Epithelial cell of esophagus (primary cell): ENCODE measurements at regions not wholly inside any gene's neighbourhood (a gene's known extent, or its start where the extent isn't known, plus 50 kb on each side); places are given as distances from the start of the nearest gene placed in this dataset.

Experiments used
- DNase-seq: peaks from one replicate; pipeline ENCODE4 v3.0.0; 2010; ENCODE audit warnings: low read depth
- H3K4me3 ChIP-seq: 2 replicates; pipeline ENCODE4 v1.5.1; 2011; ENCODE audit warnings: mild to moderate bottlenecking, low read length, control low read depth
- TF ChIP-seq, protein P1 (sequence below): IDR thresholded peaks from 2 replicates; pipeline ENCODE4 v1.5.1; 2011; ENCODE audit warnings: low read depth, mild to moderate bottlenecking, low read length, control low read depth, inconsistent platforms; ENCODE audit not compliant: insufficient read depth; ENCODE audit errors: missing control alignments

DNA sequence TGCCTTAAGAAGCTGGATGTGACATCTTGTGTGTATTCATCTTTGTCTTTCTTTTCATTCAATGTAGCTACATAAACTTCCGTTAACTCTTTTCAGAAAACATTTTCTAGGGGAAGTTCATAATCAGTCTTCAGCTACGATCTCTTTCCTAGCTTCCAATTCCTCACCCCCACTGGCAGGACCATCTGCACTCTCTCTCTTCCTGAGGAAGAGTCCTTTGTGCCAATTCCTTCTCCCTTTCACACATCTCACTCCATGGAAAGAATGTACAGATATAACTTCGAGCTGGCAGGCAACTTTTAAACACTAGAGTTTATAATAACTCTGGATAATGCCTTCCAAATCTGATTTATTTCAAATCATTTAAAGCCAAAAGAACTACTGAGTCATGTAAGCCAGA lies 495.7 kb downstream of the GALC start:
- TF ChIP-seq, protein P1, sequence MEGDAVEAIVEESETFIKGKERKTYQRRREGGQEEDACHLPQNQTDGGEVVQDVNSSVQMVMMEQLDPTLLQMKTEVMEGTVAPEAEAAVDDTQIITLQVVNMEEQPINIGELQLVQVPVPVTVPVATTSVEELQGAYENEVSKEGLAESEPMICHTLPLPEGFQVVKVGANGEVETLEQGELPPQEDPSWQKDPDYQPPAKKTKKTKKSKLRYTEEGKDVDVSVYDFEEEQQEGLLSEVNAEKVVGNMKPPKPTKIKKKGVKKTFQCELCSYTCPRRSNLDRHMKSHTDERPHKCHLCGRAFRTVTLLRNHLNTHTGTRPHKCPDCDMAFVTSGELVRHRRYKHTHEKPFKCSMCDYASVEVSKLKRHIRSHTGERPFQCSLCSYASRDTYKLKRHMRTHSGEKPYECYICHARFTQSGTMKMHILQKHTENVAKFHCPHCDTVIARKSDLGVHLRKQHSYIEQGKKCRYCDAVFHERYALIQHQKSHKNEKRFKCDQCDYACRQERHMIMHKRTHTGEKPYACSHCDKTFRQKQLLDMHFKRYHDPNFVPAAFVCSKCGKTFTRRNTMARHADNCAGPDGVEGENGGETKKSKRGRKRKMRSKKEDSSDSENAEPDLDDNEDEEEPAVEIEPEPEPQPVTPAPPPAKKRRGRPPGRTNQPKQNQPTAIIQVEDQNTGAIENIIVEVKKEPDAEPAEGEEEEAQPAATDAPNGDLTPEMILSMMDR = no peak
- no peak for DNase-seq
- no peak overlapping the region for H3K4me3 ChIP-seq

DNA sequence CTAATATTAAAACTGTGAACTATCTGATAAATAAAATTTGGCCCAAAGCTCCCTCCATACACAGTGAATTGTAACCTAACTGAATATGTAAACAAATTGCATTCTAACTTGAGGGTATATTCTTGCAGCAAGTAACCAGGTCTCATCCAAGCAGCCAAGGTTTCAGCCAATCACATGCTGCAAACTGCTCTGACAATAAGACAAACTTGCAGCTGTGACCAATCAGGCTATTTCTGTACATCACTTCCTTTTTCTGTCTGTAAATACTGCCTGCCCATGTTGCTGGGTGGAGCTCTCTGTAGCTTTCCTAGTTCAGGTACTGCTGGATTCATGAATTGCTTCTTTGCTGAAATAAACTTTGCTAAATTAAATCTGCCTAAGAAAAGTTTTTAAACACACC lies 499.0 kb downstream of the GALC start:
- TF ChIP-seq, protein P1 = no peak
- H3K4me3 ChIP-seq = no peak overlapping the region
- peak; percentile 34 for DNase-seq

DNA sequence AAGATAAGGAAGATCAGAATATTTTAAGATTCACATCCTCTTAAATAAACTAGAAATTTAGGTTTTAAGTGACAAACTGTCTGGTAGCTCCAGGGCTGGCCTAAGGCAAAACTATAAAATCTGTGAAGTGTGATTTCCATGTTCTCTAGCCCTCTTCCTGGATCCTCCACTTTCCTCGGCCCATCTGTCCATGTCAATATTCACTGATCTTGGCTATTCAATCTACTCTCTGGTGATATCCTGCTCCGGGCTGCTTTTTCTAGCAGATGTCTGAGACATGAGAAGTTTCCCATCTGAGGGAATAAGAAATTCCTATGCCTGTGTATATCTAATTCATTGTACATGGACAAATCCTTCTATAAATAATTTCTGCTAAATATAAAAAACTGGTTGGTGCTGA lies 500.4 kb downstream of the GALC start:
- TF ChIP-seq, protein P1 = no peak
- no peak overlapping the region for H3K4me3 ChIP-seq

DNA sequence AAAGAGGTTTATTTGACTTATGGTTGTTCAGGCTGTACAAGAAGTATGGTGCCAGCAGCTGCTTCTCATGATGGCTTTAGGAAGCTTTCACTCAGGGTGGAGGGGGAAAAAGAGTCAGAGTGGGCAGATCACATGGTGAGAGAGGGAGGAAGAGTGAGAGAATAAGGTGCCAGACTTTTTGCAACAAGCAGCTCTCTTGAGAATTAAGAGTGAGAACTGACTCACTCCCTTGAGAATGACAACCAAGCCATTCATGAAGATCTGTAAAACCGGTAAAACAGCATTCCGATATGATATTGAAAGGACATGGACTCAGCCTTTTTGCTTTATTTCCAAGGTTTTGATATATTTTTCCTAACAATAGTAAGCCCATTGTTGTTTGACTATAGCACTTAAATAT lies 501.2 kb downstream of the GALC start:
- peak; percentile 91 for DNase-seq
- no peak overlapping the region for H3K4me3 ChIP-seq
- TF ChIP-seq, protein P1 = no peak

More for the DNA sequence above, 500.4 kb downstream of the GALC start:
- no peak for DNase-seq

DNA sequence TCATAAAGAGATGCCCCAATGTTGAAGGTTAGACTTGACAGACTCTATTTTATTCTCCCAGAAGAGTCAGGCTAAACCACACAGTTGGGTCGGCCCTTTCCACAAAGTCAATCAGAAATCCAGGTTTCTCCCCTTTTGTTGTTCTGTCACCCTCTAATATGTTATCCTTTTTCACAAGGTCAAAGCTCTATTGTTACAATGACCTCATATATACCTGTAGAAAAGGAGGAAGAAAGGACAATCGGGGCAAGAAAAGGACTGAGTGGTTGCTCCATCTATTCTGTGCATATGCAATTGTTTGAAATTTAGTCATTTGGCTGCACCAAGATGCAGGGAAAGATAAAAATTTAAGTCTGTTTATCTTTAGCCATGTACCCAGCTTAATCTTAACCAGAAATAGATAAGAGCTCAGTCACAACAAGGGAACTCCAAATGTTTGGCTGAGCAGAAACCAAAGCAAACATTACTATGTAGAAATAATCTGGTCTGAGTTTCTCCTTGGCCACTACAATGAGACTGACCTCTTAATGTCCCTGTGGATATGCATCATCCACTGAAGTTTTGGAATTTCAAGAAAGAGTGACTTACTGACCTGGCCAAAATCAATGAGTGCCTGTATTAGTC lies 503.7 kb downstream of the GALC start:
- no peak overlapping the region for H3K4me3 ChIP-seq
- TF ChIP-seq, protein P1 = no peak
- DNase-seq = no peak

DNA sequence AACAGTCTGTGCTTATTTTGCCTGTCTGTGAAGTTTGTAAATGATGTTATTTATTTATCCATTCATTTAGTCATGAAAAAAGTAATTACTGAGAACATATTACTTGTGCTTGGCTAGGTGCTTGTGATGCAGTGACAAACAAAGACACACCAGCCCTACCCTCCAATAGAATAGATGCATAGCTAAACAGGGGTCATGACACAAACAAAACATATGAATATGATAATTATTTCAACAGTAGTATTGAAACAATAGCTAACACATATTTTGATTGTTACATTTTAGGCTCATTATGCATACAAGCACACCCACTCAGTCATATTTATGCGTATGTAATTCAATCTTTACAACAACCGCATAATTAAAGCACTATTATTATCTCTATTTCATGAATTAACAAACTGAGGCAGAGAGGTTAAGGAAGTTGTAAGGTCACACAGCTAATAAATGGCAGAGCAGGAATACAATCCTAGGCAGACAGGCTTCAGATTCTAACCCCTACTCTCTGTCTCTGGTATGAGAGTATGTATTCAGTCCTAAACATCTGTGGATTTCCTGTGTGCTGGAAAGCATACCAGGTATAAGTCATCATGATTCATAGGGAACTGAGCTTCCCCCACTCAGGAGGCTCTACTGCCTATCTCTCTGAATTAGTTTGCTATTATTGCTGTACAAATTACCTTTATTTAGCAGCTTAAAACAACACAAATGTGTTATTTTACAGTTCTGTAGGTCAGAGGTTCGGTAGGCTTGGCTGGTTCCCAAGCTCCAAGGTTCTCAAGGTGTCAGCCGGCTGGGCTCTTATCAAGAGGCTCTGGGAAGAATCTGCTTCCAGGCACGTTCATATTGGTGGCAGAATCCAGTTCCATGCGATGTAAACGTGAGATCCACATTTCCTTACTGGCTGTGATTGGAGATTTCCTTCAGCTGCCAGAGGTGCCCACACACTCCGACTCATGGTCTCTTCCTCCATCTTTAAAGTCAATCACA lies 509.4 kb downstream of the GALC start:
- peak; percentile 82 for DNase-seq
- TF ChIP-seq, protein P1 = no peak
- H3K4me3 ChIP-seq = no peak overlapping the region
